Loucy (cell line): ENCODE measurements at regions not wholly inside any gene's neighbourhood (a gene's known extent, or its start where the extent isn't known, plus 50 kb on each side); places are given as distances from the start of the nearest gene placed in this dataset.

Source experiments
- H2AFZ ChIP-seq: fragments of 200-600 bp; sonication (generic); 2 replicates; pipeline ENCODE4 v1.6.0; 2016; ENCODE audit warnings: antibody characterized with exemption, mild to moderate bottlenecking, low read length, moderate library complexity
- H3F3A ChIP-seq: fragments of 200-600 bp; 2 replicates; pipeline ENCODE4 v1.6.0; 2016; ENCODE audit warnings: antibody characterized with exemption, low read depth, mild to moderate bottlenecking
- H3K27me3 ChIP-seq: fragments of 200-600 bp; sonication (generic); 2 replicates; pipeline ENCODE4 v1.6.1; 2014; ENCODE audit warnings: low read length, mild to moderate bottlenecking; ENCODE audit not compliant: insufficient read depth, poor library complexity, severe bottlenecking
- H3K36me3 ChIP-seq: fragments of 200-600 bp; sonication (generic); 2 replicates; pipeline ENCODE4 v1.6.1; 2016; ENCODE audit warnings: low read length; ENCODE audit not compliant: insufficient read depth
- H3K4me1 ChIP-seq: fragments of 200-600 bp; sonication (generic); 2 replicates; pipeline ENCODE4 v1.5.1; 2014; ENCODE audit warnings: low read length, mild to moderate bottlenecking; ENCODE audit not compliant: insufficient read depth, poor library complexity, severe bottlenecking
- H3K4me2 ChIP-seq: fragments of 200-600 bp; sonication (generic); 2 replicates; pipeline ENCODE4 v1.6.0; 2014; ENCODE audit warnings: antibody characterized with exemption, low read length, low read depth, mild to moderate bottlenecking; ENCODE audit not compliant: poor library complexity, severe bottlenecking
- H3K4me3 ChIP-seq: fragments of 200-600 bp; sonication (generic); 2 replicates; pipeline ENCODE4 v1.5.1; 2014; ENCODE audit warnings: low read length, mild to moderate bottlenecking, mixed read lengths; ENCODE audit not compliant: poor library complexity, severe bottlenecking
- H3K79me2 ChIP-seq: fragments of 200-600 bp; sonication (generic); 2 replicates; pipeline ENCODE4 v1.6.1; 2014; ENCODE audit warnings: low read length; ENCODE audit not compliant: insufficient read depth
- H3K9ac ChIP-seq: fragments of 200-600 bp; sonication (generic); 2 replicates; pipeline ENCODE4 v1.6.0; 2014; ENCODE audit warnings: mild to moderate bottlenecking, low read depth, low read length, moderate library complexity; ENCODE audit not compliant: poor library complexity, severe bottlenecking
- H3K9me2 ChIP-seq: fragments of 200-600 bp; sonication (generic); replicated peaks from 2 replicates; pipeline ENCODE4 v1.6.1; 2016; ENCODE audit warnings: low read depth, low read length, mixed read lengths
- H3K9me3 ChIP-seq: fragments of 200-600 bp; sonication (generic); 2 replicates; pipeline ENCODE4 v1.6.1; 2014; ENCODE audit warnings: mild to moderate bottlenecking, antibody characterized with exemption, low read length, low read depth; ENCODE audit not compliant: insufficient read depth
- H4K20me1 ChIP-seq: fragments of 200-600 bp; sonication (generic); 2 replicates; pipeline ENCODE4 v1.6.0; 2014; ENCODE audit warnings: antibody characterized with exemption, low read length, mild to moderate bottlenecking; ENCODE audit not compliant: insufficient read depth, poor library complexity, severe bottlenecking
- EZH2phosphoT487 ChIP-seq: fragments of 200-600 bp; IDR thresholded peaks from 2 replicates; pipeline ENCODE4 v1.6.1; 2018; ENCODE audit warnings: antibody characterized with exemption, mild to moderate bottlenecking, moderate library complexity, borderline replicate concordance
- TF ChIP-seq, protein P1 (sequence below): fragments of 200-600 bp; sonication (generic); conservative IDR thresholded peaks from 2 replicates; pipeline ENCODE4 v1.5.1; 2014; ENCODE audit warnings: mild to moderate bottlenecking, antibody characterized with exemption, low read length

DNA sequence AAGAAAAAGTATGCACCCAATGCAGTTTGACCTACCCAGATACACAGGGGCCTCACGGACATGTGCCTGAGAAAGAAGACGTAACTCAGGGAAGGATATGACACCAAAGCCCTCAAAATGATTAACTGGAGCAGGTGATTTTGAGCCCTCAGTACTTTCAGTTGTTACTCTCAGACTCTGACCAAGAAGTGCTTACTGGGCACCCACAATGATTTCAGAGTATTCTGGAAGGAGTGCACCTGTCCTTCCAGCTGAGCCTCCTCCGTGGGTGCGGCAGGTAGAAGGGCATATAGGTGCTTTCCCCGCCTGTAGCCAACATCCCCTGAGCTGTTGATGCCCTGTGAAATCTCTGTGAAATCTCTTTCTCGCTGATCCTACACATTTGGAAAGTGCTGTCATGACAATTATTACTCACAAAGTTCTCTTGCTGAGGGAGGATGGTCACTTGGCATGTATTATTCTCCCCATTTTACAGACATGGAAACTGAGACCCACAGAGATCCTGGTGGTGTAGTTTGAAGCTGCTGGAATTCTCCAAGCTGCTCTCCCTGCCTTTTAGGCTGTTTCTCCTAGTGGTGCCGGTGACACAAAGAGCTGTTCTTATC lies 154.3 kb upstream of the CCND2 start:
- H3K9me2 ChIP-seq, result no peaks in the 10 kb centered on the region
- no peak for TF ChIP-seq EZH2phosphoT487
- TF ChIP-seq, protein P1, sequence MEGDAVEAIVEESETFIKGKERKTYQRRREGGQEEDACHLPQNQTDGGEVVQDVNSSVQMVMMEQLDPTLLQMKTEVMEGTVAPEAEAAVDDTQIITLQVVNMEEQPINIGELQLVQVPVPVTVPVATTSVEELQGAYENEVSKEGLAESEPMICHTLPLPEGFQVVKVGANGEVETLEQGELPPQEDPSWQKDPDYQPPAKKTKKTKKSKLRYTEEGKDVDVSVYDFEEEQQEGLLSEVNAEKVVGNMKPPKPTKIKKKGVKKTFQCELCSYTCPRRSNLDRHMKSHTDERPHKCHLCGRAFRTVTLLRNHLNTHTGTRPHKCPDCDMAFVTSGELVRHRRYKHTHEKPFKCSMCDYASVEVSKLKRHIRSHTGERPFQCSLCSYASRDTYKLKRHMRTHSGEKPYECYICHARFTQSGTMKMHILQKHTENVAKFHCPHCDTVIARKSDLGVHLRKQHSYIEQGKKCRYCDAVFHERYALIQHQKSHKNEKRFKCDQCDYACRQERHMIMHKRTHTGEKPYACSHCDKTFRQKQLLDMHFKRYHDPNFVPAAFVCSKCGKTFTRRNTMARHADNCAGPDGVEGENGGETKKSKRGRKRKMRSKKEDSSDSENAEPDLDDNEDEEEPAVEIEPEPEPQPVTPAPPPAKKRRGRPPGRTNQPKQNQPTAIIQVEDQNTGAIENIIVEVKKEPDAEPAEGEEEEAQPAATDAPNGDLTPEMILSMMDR, result no peak
- H3K4me3 ChIP-seq, result no peak overlapping the region
- no peak overlapping the region for H2AFZ ChIP-seq
- H3K9ac ChIP-seq, result no peak overlapping the region
- no peaks in the 10 kb centered on the region for H3K27me3 ChIP-seq
- H4K20me1 ChIP-seq, result no peaks in the 10 kb centered on the region
- no peak overlapping the region for H3K4me2 ChIP-seq
- no peaks in the 10 kb centered on the region for H3K79me2 ChIP-seq
- H3K9me3 ChIP-seq, result no peaks in the 10 kb centered on the region
- H3K4me1 ChIP-seq, result peaks cover 21% of the 10 kb centered on the region
- H3K36me3 ChIP-seq, result no peaks in the 10 kb centered on the region
- H3F3A ChIP-seq, result no peaks in the 10 kb centered on the region

- no peaks in the 10 kb centered on the region for H3K36me3 ChIP-seq
- H3K9me3 ChIP-seq, result no peaks in the 10 kb centered on the region
- peak overlapping the region; percentile 70 for H3K4me2 ChIP-seq
- H4K20me1 ChIP-seq, result no peaks in the 10 kb centered on the region
- H3K4me3 ChIP-seq, result peak overlapping the region; percentile 26
- peaks cover 21% of the 10 kb centered on the region for H3K4me1 ChIP-seq
- H3K9ac ChIP-seq, result no peak overlapping the region
- H3F3A ChIP-seq, result no peaks in the 10 kb centered on the region
- peak overlapping the region; percentile 75 for H2AFZ ChIP-seq
- H3K9me2 ChIP-seq, result no peaks in the 10 kb centered on the region
- TF ChIP-seq EZH2phosphoT487, result no peak
- TF ChIP-seq, protein P1, result no peak
- no peaks in the 10 kb centered on the region for H3K27me3 ChIP-seq
- no peaks in the 10 kb centered on the region for H3K79me2 ChIP-seq
These were observed 154.9 kb upstream of the CCND2 start for GRCh38 chr12:4118601-4119156.

DNA sequence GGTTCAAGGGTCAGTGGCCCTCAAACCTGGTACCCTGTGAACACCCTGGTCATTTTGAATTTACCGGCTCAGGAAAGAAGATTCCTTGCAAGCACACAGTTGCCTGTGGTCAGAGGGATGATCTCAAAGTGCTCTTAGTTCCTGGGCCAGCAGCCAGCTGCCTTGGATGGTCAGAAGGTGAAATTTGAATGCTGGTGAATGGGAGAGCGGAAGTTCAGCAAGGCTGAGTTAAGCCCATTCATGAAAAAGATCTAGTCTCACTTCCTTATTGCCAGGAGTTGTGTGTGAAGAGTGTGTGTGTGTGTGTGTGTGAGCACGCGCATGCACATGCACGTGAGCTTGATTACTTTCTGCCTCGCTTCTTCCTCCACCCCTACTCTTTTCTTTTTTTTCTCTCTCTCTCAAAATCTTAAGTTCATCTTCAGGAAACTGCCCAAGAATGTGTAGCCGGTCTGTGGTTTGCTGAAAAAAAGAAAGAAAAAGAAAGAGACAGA lies 155.5 kb upstream of the CCND2 start:
- H3K9me3 ChIP-seq, result no peaks in the 10 kb centered on the region
- no peaks in the 10 kb centered on the region for H3K36me3 ChIP-seq
- H3K79me2 ChIP-seq, result no peaks in the 10 kb centered on the region
- H4K20me1 ChIP-seq, result no peaks in the 10 kb centered on the region
- no peaks in the 10 kb centered on the region for H3K9me2 ChIP-seq
- H3F3A ChIP-seq, result no peaks in the 10 kb centered on the region
- H3K4me2 ChIP-seq, result peak overlapping the region; percentile 70
- peak overlapping the region; percentile 28 for H3K9ac ChIP-seq
- H3K27me3 ChIP-seq, result no peaks in the 10 kb centered on the region
- H2AFZ ChIP-seq, result peak overlapping the region; percentile 75
- H3K4me1 ChIP-seq, result peaks cover 21% of the 10 kb centered on the region
- no peak for TF ChIP-seq EZH2phosphoT487
- TF ChIP-seq, protein P1, result no peak
- H3K4me3 ChIP-seq, result peak overlapping the region; percentile 26
